Stimulated activated CD4-positive, alpha-beta T cell treated with anti-CD3 and anti-CD28 coated beads, Interleukin-4, amount 100 ng/mL, for 4 hours (primary cell): ENCODE measurements at regions not wholly inside any gene's neighbourhood (a gene's known extent, or its start where the extent isn't known, plus 50 kb on each side); places are given as distances from the start of the nearest gene placed in this dataset.
"Not testable (repeated sequence)": the region's sequence is repeated elsewhere in the genome, so short reads cannot be mapped to it uniquely, and the experiment has no call there.

ENCODE experiments used
- DNase-seq, 2 experiments: peaks; one replicate each; pipeline ENCODE4 v3.0.0-alpha.2; 2020

GRCh38 chr1:182226618-182227017 is 165.0 kb downstream of the GLUL start:
- no peak for DNase-seq

DNA sequence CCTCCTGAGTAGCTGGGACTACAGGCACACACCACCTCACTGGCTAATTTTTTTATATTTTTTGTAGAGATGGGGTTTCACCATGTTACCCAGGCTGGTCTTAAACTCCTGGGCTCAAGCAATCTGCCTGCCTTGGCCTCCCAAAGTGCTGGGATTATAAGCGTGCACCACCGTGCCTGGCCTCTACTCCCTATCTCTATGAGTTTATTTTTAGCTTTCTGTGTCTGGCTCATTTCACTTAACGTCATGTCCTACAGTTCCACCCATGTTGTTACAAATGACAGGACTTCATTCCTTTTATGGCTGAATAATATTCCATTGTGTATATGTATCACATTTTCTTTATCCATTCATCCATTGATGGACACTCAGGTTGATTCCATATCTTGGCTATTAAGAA is 164.2 kb upstream of the ZNF648 start:
- DNase-seq = not testable (repeated sequence)

DNA sequence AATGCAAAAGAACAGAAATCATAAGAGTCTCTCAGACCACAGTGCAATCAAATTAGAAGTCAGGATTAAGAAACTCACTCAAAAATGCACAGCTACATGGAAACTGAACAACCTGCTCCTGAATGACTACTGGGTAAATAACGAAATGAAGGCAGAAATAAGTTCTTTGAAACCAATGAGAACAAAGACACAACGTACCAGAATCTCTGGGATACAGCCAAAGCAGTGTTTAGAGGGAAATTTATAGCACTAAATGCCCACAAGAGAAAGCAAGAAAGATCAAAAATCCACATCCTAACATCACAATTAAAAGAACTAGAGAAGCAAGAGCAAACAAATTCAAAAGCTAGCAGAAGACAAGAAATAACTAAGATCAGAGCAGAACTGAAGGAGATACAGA is 160.5 kb upstream of the ZNF648 start:
- not testable (repeated sequence) for DNase-seq

DNA sequence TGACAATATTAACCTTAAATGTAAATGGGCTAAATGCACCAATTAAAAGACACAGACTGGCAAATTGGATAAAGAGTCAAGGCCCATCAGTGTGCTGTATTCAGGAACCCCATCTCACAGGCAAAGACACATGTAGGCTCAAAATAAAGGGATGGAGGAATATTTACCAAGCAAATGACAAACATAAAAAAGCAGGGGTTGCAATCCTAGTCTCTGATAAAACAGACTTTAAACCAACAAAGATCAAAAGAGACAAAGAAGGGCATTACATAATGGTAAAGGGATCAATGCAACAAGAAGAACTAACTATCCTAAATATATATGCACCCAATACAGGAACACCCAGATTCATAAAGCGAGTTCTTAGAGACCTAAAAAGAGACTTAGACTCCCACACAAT is 159.9 kb upstream of the ZNF648 start:
- DNase-seq = not testable (repeated sequence)

DNA sequence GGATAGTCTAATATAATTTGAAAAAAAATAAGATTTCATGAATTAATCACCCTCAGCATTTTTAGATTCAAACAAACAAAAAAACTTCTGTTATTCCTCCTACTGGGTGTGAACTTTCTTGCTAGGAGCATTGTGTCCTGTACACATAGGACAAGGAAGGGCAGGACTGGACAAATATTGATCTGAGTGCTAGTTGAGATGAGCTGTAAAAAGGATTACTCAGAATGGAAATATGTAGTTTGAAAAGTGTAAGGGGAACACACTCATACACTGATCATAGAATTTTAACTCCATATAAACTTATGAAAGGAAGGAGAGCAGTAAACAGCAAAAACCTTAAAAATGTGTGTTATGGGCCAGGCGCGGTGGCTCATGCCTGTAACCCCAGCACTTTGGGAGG is 156.5 kb upstream of the ZNF648 start:
- no peak for DNase-seq

- DNase-seq = no peak
Measured at GRCh38 chr1:182217071-182217470, 155.6 kb upstream of the ZNF648 start.

DNA sequence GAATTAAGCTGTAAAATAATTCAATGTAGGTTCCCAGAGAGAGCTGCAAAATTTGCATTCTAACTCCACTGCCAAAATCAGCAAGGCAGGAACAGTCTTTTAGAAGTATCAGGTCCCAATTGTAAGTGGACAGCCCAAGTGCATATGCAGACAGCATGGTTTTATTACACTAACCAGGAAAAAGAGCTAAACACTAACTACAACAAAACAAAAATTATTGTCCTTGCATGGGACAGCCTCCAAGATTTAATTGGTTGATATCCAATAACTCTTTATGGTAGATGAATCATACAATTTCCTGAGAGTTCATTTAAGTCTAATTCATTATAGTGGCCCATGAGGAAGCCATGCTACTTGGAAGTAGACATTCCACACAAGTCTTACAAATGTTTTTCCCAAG is 154.3 kb upstream of the ZNF648 start:
- no peak for DNase-seq

DNA sequence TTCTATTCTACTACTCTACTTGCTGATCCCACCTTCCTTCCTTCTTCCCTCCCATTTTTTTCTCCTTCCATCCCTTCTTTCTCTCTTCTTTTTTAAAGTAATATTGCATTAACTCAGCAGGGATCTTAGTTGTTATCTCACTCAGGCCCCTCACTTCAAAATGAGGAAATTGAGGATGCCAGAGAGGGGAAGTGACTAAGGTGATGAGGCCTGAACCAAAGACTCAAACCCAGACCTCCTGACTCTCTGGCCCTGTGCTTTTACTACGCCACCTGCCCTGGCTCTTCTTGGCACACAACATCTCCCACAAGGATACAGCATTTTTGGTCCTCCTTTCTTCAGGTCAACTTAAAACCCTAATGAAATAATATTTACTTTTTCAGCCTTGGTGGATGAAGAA is 151.7 kb upstream of the ZNF648 start:
- DNase-seq = no peak

GRCh38 chr1:182211386-182211785 is 149.9 kb upstream of the ZNF648 start:
- no peak for DNase-seq

DNA sequence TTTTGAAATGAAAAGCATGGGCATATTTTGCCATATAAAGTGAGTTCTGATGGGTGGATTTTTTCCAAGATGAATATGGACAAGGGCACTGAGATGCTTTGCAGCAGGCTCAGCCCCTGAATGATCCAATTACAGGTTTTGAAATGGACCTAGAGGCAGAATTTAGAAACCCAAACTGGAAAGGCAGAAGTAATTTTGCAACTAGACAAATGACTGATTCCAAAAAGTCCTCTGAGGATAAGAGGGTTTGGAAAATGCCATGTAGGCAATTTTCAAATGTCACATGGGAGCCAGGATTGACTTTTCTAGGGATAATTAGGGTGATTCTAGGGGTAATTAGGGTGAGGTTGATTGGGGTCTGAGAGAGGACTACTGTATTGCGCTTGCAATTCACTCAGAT is 148.9 kb upstream of the ZNF648 start:
- no peak for DNase-seq

DNA sequence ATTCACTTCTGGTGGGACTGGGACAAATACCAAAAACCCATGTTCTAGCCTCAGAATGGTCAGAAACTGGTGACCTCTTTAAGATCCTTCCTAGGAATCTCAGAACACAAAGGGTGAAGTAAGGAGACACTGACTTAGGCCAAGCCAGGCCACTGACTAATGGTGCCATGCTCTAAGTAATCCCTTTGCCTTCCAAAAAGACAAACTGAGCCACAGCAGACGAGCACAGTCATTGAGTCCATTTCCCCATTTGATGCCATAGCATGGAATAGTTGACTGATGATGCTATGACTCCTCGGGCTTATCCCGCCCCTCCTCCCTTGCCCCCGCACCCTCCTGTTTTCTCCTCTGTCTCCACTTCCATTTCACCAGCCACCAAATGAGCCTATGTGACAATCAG is 145.8 kb upstream of the ZNF648 start:
- no peak for DNase-seq

DNA sequence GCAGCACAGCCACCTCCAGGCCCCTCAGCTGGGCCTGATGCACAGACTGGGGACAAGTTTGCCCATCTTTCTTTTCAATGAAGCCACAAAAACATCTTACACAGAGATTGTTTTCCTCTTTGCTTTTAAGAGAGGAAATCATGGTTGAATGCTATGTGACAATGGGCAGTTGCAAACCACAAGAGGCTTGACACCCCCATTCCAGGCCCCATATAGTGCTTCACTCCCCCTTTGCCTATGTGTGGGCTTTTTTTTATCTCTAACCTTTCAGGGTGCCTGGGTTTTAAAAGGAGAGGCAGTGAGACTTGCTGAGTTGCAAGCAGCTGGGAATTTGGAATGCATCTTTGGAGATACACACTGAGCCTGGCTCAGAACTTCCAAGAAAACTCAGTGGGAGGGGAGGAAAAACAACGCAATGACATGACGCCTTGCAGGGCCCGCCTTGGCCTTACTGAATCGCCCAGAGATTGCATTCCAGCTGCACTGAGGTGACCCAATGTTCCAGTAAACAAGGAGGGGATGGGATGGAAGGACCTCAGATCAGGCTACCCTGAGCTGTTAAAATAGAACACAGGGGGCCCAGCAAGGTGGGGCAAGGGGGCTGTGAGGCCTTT is 145.2 kb upstream of the ZNF648 start:
- no peak for DNase-seq

GRCh38 chr1:182205351-182206022 is 144.0 kb upstream of the ZNF648 start:
- DNase-seq = no peak

DNA sequence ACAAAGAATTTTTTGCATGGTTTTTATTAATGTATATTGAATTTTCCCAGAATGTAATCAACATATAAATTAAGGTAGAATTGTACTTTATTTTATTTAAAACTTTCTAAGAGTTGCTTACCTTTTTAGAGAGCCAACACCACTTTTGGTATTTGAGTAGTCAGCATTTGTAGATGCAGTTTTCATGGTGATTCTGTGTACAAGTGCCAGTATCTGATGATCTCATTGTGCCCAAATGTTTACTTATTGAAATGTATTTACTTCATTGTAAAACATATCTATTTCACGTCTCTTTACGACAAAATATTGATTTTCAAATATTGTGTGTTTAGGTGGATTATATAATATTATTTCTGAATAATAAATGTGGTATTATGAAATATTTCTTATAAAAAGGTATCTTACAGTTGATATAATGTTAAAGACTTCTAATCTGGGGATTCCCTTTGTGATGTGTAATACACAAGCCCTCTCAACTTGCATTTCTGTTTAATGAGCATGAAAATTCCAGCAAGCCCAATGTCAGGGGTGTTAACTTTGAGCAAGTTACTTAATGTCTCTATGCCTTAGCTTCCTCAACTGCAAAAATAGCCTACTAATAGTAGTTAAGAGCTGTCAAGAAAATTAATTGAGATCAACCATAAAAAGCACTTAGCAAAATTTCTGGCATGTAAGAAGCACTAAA is 141.8 kb upstream of the ZNF648 start:
- DNase-seq = no peak

- not testable (repeated sequence) for DNase-seq
Measured at GRCh38 chr1:182201490-182201889, 140.0 kb upstream of the ZNF648 start.

GRCh38 chr1:182200025-182200812 is 138.7 kb upstream of the ZNF648 start:
- DNase-seq = no peak

DNA sequence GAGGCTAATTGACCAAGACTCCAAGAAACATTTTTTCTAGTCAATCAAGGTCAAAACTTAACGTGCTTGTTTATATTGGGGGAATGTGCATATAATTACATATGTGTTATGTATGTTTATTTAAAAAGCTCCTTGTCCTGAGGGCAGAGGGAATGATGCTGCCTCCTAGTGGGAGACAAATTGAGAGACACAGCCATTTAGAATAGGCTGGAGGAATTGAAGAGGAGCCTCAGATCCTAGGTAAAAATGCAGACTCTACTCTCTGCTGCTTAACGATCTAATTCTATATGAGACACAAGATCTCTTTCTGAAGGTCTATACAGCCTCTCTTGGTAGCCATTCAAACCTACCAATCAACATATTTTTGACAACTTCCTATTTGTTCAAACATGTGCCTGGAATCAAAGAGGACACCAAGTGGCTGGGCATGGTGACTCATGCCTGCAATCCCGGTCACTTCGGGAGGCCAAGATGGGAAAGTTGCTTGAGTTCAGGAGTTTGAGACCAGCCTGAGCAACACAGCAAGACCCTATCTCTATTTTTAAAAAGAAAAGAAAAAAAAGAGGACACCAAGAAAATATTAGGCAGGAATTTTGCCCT is 136.6 kb upstream of the ZNF648 start:
- DNase-seq = no peak

DNA sequence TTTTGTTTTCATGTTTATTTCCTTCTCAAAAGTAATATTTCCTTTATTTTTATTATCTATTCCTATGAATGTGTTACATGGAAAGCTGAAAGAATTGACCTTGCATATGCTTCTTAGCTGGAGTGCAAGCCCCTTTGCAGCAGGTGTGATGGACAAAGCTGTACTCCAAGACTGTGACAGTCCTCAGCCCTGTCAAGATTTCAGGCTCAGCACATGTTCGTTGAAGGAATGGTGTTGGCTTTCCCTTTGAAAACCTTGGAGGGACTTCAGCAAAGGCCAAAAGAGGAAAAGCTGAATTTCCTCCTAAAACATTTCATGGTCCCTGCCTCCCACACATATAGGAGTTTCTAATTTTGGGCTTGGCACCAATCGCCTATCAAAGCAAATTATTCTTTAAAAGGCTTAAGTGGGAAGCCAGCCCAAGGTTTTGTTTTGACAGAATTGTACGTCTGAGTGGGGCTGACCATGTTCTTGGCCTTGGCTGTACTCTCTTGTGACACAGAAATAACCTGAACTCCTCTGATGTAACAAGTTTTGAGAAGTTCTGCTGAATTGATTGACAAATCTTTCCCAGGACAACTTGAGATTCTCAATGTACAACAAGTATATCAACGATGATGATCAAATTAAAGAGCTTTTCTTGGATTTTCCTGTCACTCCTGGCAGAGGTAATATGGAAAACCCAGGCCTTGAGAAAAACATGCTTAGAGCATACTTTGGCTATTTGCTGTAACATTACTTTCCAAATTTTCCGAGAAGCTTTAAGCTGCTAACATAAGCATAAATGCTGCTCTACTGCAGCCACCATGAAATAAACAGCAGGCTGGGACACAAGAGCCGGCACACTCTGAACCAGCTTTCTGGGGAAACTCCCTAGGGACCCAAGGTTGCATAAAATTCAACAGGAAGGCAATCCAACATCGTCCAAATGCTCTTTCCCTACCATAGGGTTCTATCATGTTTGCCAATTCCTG is 135.7 kb upstream of the ZNF648 start:
- no peak for DNase-seq

GRCh38 chr1:182195733-182196132 is 134.2 kb upstream of the ZNF648 start:
- DNase-seq = no peak

DNA sequence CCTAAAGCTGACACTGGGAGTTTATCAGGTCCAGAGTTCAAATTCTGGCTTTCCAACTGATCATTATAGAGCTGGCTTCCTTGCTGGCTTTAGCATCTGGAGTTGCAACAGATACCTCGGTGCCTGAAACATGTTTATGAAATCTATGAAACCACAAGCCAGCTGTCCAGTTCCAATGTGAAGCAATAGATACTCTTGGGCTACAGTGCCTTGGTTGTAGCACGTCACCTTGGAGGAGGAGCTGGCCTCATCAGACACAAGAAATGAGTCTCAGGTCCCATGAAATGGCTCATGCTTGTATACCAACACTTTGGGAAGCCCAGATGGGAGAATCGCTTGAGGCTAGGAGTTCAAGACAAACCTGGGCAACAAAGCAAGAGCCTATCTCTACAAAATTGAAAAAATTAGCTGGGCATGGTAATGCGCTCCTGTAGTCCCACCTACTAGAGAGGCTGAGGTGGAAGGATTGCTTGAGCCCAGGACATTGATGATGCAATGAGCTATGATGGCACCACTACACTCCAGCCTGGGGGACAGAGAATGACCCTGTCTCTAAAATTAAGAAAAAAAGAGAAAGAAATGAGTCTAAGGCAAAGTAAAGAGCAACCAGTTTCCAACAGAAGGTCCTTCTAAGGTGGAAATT is 132.5 kb upstream of the ZNF648 start:
- DNase-seq = no peak

- DNase-seq = no peak
Measured at GRCh38 chr1:182192966-182193365, 131.5 kb upstream of the ZNF648 start.
